HepG2 (cell line): ENCODE measurements at regions not wholly inside any gene's neighbourhood (a gene's known extent, or its start where the extent isn't known, plus 50 kb on each side); places are given as distances from the start of the nearest gene placed in this dataset.

Experiments used
- AHDC1 ChIP-seq: sonication (generic); formaldehyde crosslinking; IDR thresholded peaks from 2 replicates; pipeline ENCODE4 v1.5.1; 2020; ENCODE audit warnings: mild to moderate bottlenecking, missing genetic modification reagents, borderline replicate concordance
- ARNTL ChIP-seq: sonication (generic); formaldehyde crosslinking; IDR thresholded peaks from 2 replicates; pipeline ENCODE4 v1.4.0; 2020; ENCODE audit warnings: mild to moderate bottlenecking, missing genetic modification reagents
- ATF3 ChIP-seq: sonication (generic); formaldehyde crosslinking; IDR thresholded peaks from 2 replicates; pipeline ENCODE4 v1.4.0; 2020; ENCODE audit warnings: missing genetic modification reagents
- FOXJ3 ChIP-seq: sonication (generic); formaldehyde crosslinking; IDR thresholded peaks from 2 replicates; pipeline ENCODE4 v1.4.0; 2020; ENCODE audit warnings: missing genetic modification reagents, mild to moderate bottlenecking, borderline replicate concordance
- HMG20A ChIP-seq: IDR thresholded peaks from 2 replicates; pipeline ENCODE4 v1.6.1; 2016; ENCODE audit warnings: borderline replicate concordance
- MAF1 ChIP-seq: sonication (generic); formaldehyde crosslinking; IDR thresholded peaks from 2 replicates; pipeline ENCODE4 v1.5.0; 2020; ENCODE audit warnings: missing genetic modification reagents, borderline replicate concordance
- MAX ChIP-seq: IDR thresholded peaks from 2 replicates; pipeline ENCODE4 v1.6.1; 2012; ENCODE audit warnings: inconsistent platforms
- MEIS1 ChIP-seq: sonication (generic); formaldehyde crosslinking; IDR thresholded peaks from 2 replicates; pipeline ENCODE4 v1.9.0; 2021; ENCODE audit warnings: mild to moderate bottlenecking, missing genetic modification reagents, moderate library complexity, borderline replicate concordance
- MIER2 ChIP-seq: IDR thresholded peaks from 2 replicates; pipeline ENCODE4 v1.6.1; 2016; ENCODE audit warnings: missing biosample characterization, missing genetic modification reagents
- NR2C2 ChIP-seq: sonication (generic); formaldehyde crosslinking; IDR thresholded peaks from 2 replicates; pipeline ENCODE4 v1.4.0; 2020; ENCODE audit warnings: missing genetic modification reagents, mild to moderate bottlenecking, moderate library complexity, borderline replicate concordance
- POGZ ChIP-seq: sonication (generic); formaldehyde crosslinking; IDR thresholded peaks from 2 replicates; pipeline ENCODE4 v1.4.0; 2020; ENCODE audit warnings: mild to moderate bottlenecking, missing genetic modification reagents
- SNAPC2 ChIP-seq: sonication (generic); formaldehyde crosslinking; IDR thresholded peaks from 2 replicates; pipeline ENCODE4 v1.8.1; 2022; ENCODE audit warnings: mild to moderate bottlenecking, missing genetic modification reagents
- TCF7L2 ChIP-seq: IDR thresholded peaks from 2 replicates; pipeline ENCODE4 v1.6.1; 2011; ENCODE audit warnings: mild to moderate bottlenecking, low read depth, low read length, moderate library complexity
- ZNF281 ChIP-seq: sonication (generic); formaldehyde crosslinking; IDR thresholded peaks from 2 replicates; pipeline ENCODE4 v1.4.0; 2020; ENCODE audit warnings: missing genetic modification reagents, borderline replicate concordance
- ZNF3 ChIP-seq: IDR thresholded peaks from 2 replicates; pipeline ENCODE4 v1.7.0; 2017; ENCODE audit warnings: inconsistent platforms
- ZNF362 ChIP-seq: sonication (generic); formaldehyde crosslinking; IDR thresholded peaks from 2 replicates; pipeline ENCODE4 v1.4.0; 2020; ENCODE audit warnings: missing genetic modification reagents, mild to moderate bottlenecking, borderline replicate concordance
- ZNF781 ChIP-seq: sonication (generic); formaldehyde crosslinking; IDR thresholded peaks from 2 replicates; pipeline ENCODE4 v1.5.1; 2020; ENCODE audit warnings: borderline replicate concordance, mild to moderate bottlenecking, missing genetic modification reagents; ENCODE audit errors: not compliant biosample characterization
- ZSCAN22 ChIP-seq: sonication (generic); formaldehyde crosslinking; IDR thresholded peaks from 2 replicates; pipeline ENCODE4 v1.4.0; 2020; ENCODE audit warnings: mild to moderate bottlenecking, missing genetic modification reagents
- ZSCAN29 ChIP-seq: sonication (generic); formaldehyde crosslinking; conservative IDR thresholded peaks from 2 replicates; pipeline ENCODE4 v1.4.0; 2020; ENCODE audit warnings: mild to moderate bottlenecking, missing genetic modification reagents

- TF ChIP-seq AHDC1 (CRISPR knock-in tag) = peak; percentile 100
- peak; percentile 83 for TF ChIP-seq SNAPC2 (CRISPR knock-in tag)
- TF ChIP-seq ZSCAN22 (CRISPR knock-in tag) = no peak
- TF ChIP-seq HMG20A (CRISPR knock-in tag) = peak; percentile 100
- TF ChIP-seq ZNF362 (CRISPR knock-in tag) = peak; percentile 48; the same call in 1 of the 2 replicates
- TF ChIP-seq ZNF281 = peak; percentile 71; the same call in 1 of the 2 replicates
- TF ChIP-seq ATF3 (CRISPR knock-in tag) = peak; percentile 84
- TF ChIP-seq ZNF781 (CRISPR knock-in tag) = peak; percentile 23
- TF ChIP-seq MIER2 = peak; percentile 81; the same call in 1 of the 2 replicates
- peak; percentile 86 for TF ChIP-seq ARNTL (CRISPR knock-in tag)
- TF ChIP-seq NR2C2 (CRISPR knock-in tag) = peak; percentile 82
- peak; percentile 49 for TF ChIP-seq MEIS1 (CRISPR knock-in tag)
- TF ChIP-seq MAF1 (CRISPR knock-in tag) = no peak
- peak; percentile 49; the same call in 1 of the 2 replicates for TF ChIP-seq ZNF3
- peak; percentile 99; the same call in 1 of the 2 replicates for TF ChIP-seq FOXJ3
- peak; percentile 67 for TF ChIP-seq TCF7L2
- TF ChIP-seq POGZ (CRISPR knock-in tag) = peak; percentile 97
- TF ChIP-seq ZSCAN29 = peak; percentile 61; the same call in 1 of the 2 replicates
- peak; percentile 59 for TF ChIP-seq MAX
Measured at GRCh38 chr6:113352029-113352801, 504.9 kb upstream of the MARCKS start (continued).
